Thoracic aorta (tissue), 2 donors: ENCODE measurements at regions not wholly inside any gene's neighbourhood (a gene's known extent, or its start where the extent isn't known, plus 50 kb on each side); places are given as distances from the start of the nearest gene placed in this dataset.

ENCODE experiments used
- ATAC-seq: fragments of 150-250 bp; one replicate; pipeline ENCODE4 v1.8.0; 2017; ENCODE audit warnings: low read depth; ENCODE audit not compliant: insufficient number of reproducible peaks, low FRiP score
- DNase-seq: peaks from one replicate; pipeline ENCODE4 v3.0.0-alpha.2; 2020; ENCODE audit warnings: low spot score
- H3K27ac ChIP-seq, 2 donors: fragments of 200-600 bp; sonication (generic); 1 replicate in 1 of 2; 2 replicates in 1 of 2; pipeline ENCODE4 v1.5.1; 2016; ENCODE audit warnings: mild to moderate bottlenecking in 2 of 2, moderate library complexity in 2 of 2
- H3K27me3 ChIP-seq: fragments of 200-600 bp; sonication (generic); replicated peaks from 2 replicates; pipeline ENCODE4 v1.6.0; 2016; ENCODE audit warnings: mild to moderate bottlenecking; ENCODE audit not compliant: insufficient read depth
- H3K36me3 ChIP-seq: fragments of 200-600 bp; sonication (generic); one replicate; pipeline ENCODE4 v1.5.1; 2016
- H3K4me1 ChIP-seq, 2 donors: fragments of 200-600 bp; sonication (generic); 1 replicate in 1 of 2; 2 replicates in 1 of 2; pipeline versions ENCODE4 v1.5.1 to v1.6.0; 2016; ENCODE audit warnings: low read depth in 2 of 2, mild to moderate bottlenecking in 1 of 2; ENCODE audit not compliant: control insufficient read depth in 1 of 2
- H3K4me3 ChIP-seq: fragments of 200-600 bp; sonication (generic); 2 replicates; pipeline ENCODE4 v1.5.1; 2016; ENCODE audit warnings: mild to moderate bottlenecking
- H3K9me3 ChIP-seq: fragments of 200-600 bp; sonication (generic); 2 replicates; pipeline ENCODE4 v1.5.1; 2016
- CTCF ChIP-seq: fragments of 200-600 bp; sonication (generic); IDR thresholded peaks from one replicate; pipeline ENCODE4 v1.5.1; 2019; ENCODE audit warnings: antibody characterized with exemption

GRCh38 chr7:13166801-13167200 lies 479.4 kb downstream of the ARL4A start:
- Histone ChIP-seq H3K27me3 (no peaks in the 10 kb centered on the region), H3K4me3 (no peak overlapping the region), H3K27ac (no peak overlapping the region), H3K4me1 (no peaks in the 10 kb centered on the region), H3K9me3 (no peaks in the 10 kb centered on the region), H3K36me3 (no peaks in the 10 kb centered on the region)
- no peak for TF ChIP-seq CTCF
- ATAC-seq (no peak), DNase-seq (no peak)

GRCh38 chr7:13169356-13169755 lies 481.9 kb downstream of the ARL4A start:
- H3K27me3 ChIP-seq: no peaks in the 10 kb centered on the region
- no peaks in the 10 kb centered on the region for H3K9me3 ChIP-seq
- TF ChIP-seq CTCF: no peak
- no peak overlapping the region for H3K4me3 ChIP-seq
- DNase-seq (no peak), ATAC-seq (no peak)
- no peaks in the 10 kb centered on the region for H3K4me1 ChIP-seq
- H3K27ac ChIP-seq: no peak overlapping the region
- no peaks in the 10 kb centered on the region for H3K36me3 ChIP-seq

- DNase-seq (no peak), ATAC-seq (no peak)
- no peaks in the 10 kb centered on the region for H3K4me1 ChIP-seq
- no peaks in the 10 kb centered on the region for H3K36me3 ChIP-seq
- no peaks in the 10 kb centered on the region for H3K27me3 ChIP-seq
- no peak overlapping the region for H3K27ac ChIP-seq
- H3K9me3 ChIP-seq: no peaks in the 10 kb centered on the region
- H3K4me3 ChIP-seq: no peak overlapping the region
- no peak for TF ChIP-seq CTCF
Observed at GRCh38 chr7:13174991-13175390, 487.6 kb downstream of the ARL4A start.

GRCh38 chr7:13179011-13179582 lies 491.7 kb downstream of the ARL4A start:
- H3K36me3 ChIP-seq: no peaks in the 10 kb centered on the region
- H3K27ac ChIP-seq: no peak overlapping the region
- TF ChIP-seq CTCF: no peak
- H3K27me3 ChIP-seq: no peaks in the 10 kb centered on the region
- ATAC-seq (no peak), DNase-seq (no peak)
- no peaks in the 10 kb centered on the region for H3K4me1 ChIP-seq
- no peaks in the 10 kb centered on the region for H3K9me3 ChIP-seq
- no peak overlapping the region for H3K4me3 ChIP-seq

- Histone ChIP-seq H3K4me3 (no peak overlapping the region), H3K27me3 (no peaks in the 10 kb centered on the region), H3K36me3 (no peaks in the 10 kb centered on the region), H3K27ac (no peak overlapping the region), H3K4me1 (no peaks in the 10 kb centered on the region), H3K9me3 (no peaks in the 10 kb centered on the region)
- TF ChIP-seq CTCF: no peak
- ATAC-seq (no peak), DNase-seq (no peak)
Observed at GRCh38 chr7:13179775-13180523, 492.5 kb downstream of the ARL4A start.
